GM21723 (cell line): ENCODE measurements at regions not wholly inside any gene's neighbourhood (a gene's known extent, or its start where the extent isn't known, plus 50 kb on each side); places are given as distances from the start of the nearest gene placed in this dataset.

Experiments
- ATAC-seq: cut with Tn5 transposase; IDR thresholded peaks from one replicate; pipeline ENCODE4 v1.9.1; 2021; ENCODE audit warnings: mild to moderate bottlenecking, moderate library complexity; ENCODE audit not compliant: unreplicated experiment

DNA sequence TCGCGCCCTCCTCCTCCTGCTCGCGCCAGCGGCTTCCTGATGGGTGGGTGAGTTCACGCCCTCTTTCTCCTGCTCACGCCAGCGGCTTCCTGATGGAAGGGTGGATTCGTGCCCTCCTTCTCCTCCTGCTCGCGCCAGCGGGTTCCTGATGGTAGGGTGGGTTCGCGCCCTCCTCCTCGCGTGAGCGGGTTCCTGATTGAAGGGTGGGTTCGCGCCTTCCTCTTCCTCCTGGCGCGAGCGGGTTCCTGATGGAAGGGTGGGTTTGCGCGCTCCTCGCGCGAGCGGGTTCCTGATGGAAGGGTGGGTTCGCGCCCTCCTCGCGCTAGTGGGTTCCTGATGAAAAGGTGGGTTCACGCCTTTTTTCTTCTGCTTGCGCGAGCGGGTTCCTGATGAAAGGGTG is 62.0 kb upstream of the MGAT5 start:
- no peak for ATAC-seq

DNA sequence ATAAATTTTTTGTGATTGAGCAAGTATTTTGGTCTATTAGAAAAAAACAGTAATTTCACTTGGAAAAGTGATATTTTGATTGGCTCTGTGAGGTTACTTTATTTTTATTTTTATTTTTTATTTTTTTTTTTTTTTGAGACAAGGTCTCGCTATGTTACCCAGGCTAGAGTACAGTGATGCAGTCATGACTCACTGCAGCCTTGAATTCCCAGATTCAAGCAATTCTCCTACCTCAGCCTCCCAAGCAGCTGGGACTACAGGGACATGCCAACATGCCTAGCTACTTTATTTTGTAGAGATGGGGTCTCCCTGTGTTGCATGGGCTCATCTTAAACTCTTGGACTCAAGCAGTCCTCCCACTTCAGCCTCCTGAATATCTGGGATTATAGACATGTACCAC is 60.9 kb upstream of the MGAT5 start:
- ATAC-seq, result no peak

- ATAC-seq, result no peak
Observed at GRCh38 chr2:134194519-134194918, 59.4 kb upstream of the MGAT5 start.

DNA sequence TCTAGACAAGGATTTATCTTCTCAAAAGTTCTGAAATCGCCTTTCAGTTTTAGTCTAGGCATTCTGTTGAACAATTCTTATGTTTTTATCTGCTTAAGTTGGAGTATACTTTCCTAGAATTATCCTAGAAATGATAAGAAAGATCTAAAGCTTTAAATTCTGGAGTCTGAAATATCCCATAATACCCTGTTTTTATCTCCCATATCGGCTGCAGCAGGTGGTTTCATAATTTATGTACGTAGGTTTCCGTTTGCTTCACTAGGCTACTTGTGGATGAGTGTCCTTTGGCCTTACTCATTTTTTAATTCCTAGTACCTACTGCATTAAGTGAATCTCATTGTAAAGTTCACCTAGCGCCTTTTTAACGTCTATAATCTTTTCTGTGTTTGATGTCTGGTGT is 58.5 kb upstream of the MGAT5 start:
- no peak for ATAC-seq

DNA sequence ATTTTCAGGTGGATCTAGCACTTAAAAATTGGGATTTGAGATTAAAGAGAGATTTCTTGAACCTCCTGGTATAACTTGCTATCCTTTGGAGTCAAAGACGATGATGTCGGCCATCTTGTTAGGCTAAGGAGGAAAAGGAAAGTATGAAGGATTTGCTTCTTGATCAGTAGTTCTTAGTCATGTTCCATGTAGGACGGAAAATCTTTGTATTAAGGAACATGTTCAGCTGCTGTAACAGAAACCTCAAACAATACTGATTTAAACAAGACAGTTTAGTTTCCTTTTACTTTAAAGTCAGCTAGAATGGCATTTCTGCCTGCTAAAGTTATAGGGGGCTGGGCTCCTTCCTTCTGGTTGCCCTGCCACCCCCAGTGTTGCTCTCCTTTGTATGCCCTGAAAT is 56.4 kb upstream of the MGAT5 start:
- ATAC-seq, result no peak

DNA sequence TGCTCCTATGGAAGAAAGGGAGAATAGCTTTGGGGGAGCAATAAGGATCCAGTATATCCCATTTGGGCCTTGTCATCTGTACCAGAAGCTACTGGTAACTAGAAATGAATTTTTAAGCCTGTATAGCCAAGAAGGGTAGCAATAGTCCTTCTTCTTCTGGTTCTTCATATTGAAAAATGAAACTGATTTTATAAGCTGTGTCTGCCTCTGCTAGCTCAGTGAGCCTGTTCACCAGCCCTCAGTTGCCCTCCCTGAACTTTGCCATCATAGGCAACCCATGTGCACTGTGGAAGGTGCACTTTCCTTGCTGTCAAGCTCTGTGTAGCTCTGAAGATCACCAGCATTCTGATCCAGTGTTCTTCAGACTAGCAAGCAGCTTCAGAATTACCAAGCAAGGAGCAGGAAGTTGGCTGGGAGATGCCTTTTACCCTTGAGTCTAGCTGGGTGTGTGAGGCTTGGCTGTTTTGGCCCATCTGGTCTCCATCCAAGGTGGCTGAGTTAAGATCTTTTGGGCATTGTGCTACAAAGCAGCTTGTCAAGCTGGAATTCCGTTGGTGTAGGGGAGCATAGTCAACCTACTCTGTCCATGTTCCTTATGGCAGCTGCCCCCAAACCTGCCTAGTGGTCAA is 55.8 kb upstream of the MGAT5 start:
- ATAC-seq, result no peak

GRCh38 chr2:134199123-134199522 is 54.7 kb upstream of the MGAT5 start:
- ATAC-seq, result no peak

DNA sequence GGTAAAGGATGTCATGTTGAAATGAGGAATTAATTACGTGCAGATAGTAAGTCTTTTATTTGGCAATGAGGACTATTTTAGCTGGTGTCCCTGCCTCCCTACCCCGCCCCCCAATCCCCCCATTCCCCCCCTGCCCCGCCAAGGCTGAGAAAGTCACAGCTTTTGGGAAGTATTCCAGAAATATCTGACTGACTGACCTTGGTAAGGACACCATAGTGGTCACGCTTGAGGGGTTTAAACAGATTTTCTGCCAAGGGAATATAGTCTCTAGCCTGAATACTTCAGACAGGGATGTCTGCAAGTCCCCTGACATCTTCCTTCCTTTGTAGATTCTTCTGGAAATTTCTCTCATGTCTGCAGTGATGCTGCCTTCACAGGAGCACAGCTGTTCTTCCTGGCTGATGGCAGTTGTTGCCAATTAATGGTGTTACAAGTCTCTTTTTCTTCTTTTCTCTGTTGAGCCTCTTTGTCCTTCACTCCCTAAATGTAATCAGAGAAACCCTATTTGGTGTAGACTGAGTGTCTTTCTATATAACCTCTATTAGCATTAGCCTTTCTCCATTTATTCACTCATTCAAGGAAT is 53.7 kb upstream of the MGAT5 start:
- no peak for ATAC-seq

GRCh38 chr2:134201533-134201932 is 52.3 kb upstream of the MGAT5 start:
- no peak for ATAC-seq

- ATAC-seq, result no peak
Observed at GRCh38 chr2:134202371-134202770, 51.5 kb upstream of the MGAT5 start.

- ATAC-seq, result no peak
Observed at GRCh38 chr2:134203175-134203574, 50.7 kb upstream of the MGAT5 start.
